OCI-LY3 (cell line): ENCODE measurements at regions not wholly inside any gene's neighbourhood (a gene's known extent, or its start where the extent isn't known, plus 50 kb on each side); places are given as distances from the start of the nearest gene placed in this dataset.

Experiments used
- H2AFZ ChIP-seq: fragments of 200-600, 300-600 bp; shearing (Covaris generic); 2 replicates; pipeline ENCODE4 v1.6.0; 2014; ENCODE audit warnings: antibody characterized with exemption, low read depth, low read length
- H3K27ac ChIP-seq: fragments of 200-600, 300-600 bp; sonication (generic); 2 replicates; pipeline ENCODE4 v1.5.1; 2014; ENCODE audit warnings: mild to moderate bottlenecking, low read length, moderate library complexity, mixed read lengths
- H3K27me3 ChIP-seq: fragments of 200-600, 300-600 bp; sonication (generic); 2 replicates; pipeline ENCODE4 v1.6.1; 2014; ENCODE audit warnings: low read depth, low read length, mixed read lengths
- H3K36me3 ChIP-seq: fragments of 200-600, 300-600 bp; sonication (generic); replicated peaks from 2 replicates; pipeline ENCODE3; 2014; ENCODE audit warnings: low read depth, low read length, mixed read lengths
- H3K4me1 ChIP-seq: fragments of 300-600, 200-600 bp; sonication (generic); 2 replicates; pipeline ENCODE4 v1.6.1; 2014; ENCODE audit warnings: low read length, mixed read lengths
- H3K4me2 ChIP-seq: fragments of 200-600, 300-600 bp; sonication (generic); 2 replicates; pipeline ENCODE4 v1.6.1; 2014; ENCODE audit warnings: low read length, mixed read lengths
- H3K4me3 ChIP-seq: fragments of 300-600, 200-600 bp; sonication (generic); 2 replicates; pipeline ENCODE4 v1.5.1; 2014; ENCODE audit warnings: antibody characterized with exemption, mild to moderate bottlenecking, low read length, moderate library complexity
- H3K79me2 ChIP-seq: fragments of 300-600, 200-600 bp; shearing (Covaris generic); 2 replicates; pipeline ENCODE4 v1.6.1; 2014; ENCODE audit warnings: mild to moderate bottlenecking, low read length, mixed read lengths
- H3K9ac ChIP-seq: fragments of 300-600, 200-600 bp; shearing (Covaris generic); 2 replicates; pipeline ENCODE4 v1.6.0; 2014; ENCODE audit warnings: mild to moderate bottlenecking, low read length, moderate library complexity
- H3K9me3 ChIP-seq: fragments of 200-600, 300-600 bp; shearing (Covaris generic); 2 replicates; pipeline ENCODE4 v1.6.1; 2014; ENCODE audit warnings: low read length, mixed read lengths; ENCODE audit not compliant: insufficient read depth
- H4K20me1 ChIP-seq: fragments of 200-600, 300-600 bp; sonication (generic); 2 replicates; pipeline ENCODE4 v1.6.1; 2016; ENCODE audit warnings: low read length, mixed read lengths; ENCODE audit not compliant: insufficient read depth
- CTCF ChIP-seq: fragments of 200-600, 300-600 bp; sonication (generic); IDR thresholded peaks from 2 replicates; pipeline ENCODE4 v1.5.1; 2014; ENCODE audit warnings: antibody characterized with exemption, low read length, low read depth
- EZH2phosphoT487 ChIP-seq: fragments of 200-600 bp; shearing (Covaris generic); IDR thresholded peaks from 2 replicates; pipeline ENCODE4 v1.6.1; 2018; ENCODE audit warnings: antibody characterized with exemption, mixed run types, low read depth

DNA sequence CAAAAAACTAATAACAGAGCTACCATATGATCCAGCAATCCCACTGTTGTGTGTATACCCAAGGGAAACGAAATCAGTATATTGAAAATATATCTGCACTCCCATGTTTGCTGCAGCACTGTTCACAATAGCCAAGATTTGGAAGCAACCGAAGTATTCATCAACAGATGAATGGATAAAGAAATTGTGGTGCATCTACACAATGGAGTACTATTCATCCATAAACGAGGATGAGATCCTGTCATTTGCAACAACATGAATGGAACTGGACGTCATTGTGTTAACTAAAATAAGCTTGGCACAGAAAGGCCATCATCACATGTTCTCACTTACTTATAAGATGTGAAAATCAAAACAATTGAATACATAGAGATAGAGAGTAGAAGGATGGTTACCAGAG, 402.1 kb downstream of the KCTD8 start:
- Histone ChIP-seq H3K36me3 (no peaks in the 10 kb centered on the region), H4K20me1 (no peaks in the 10 kb centered on the region), H3K4me1 (peaks cover 8% of the 10 kb centered on the region), H3K4me3 (no peak overlapping the region), H2AFZ (no peak overlapping the region), H3K9ac (no peak overlapping the region), H3K27me3 (no peaks in the 10 kb centered on the region), H3K4me2 (no peak overlapping the region), H3K79me2 (no peaks in the 10 kb centered on the region), H3K9me3 (no peaks in the 10 kb centered on the region), H3K27ac (no peak overlapping the region)
- no peak for TF ChIP-seq CTCF
- no peak for TF ChIP-seq EZH2phosphoT487

GRCh38 chr4:44056721-44057151, 391.9 kb downstream of the KCTD8 start:
- no peak overlapping the region for H3K4me2 ChIP-seq
- no peaks in the 10 kb centered on the region for H3K27me3 ChIP-seq
- no peak overlapping the region for H3K27ac ChIP-seq
- no peak for TF ChIP-seq EZH2phosphoT487
- no peak for TF ChIP-seq CTCF
- peaks cover 13% of the 10 kb centered on the region; the same call in 1 of the 2 replicates for H3K4me1 ChIP-seq
- no peaks in the 10 kb centered on the region for H3K9me3 ChIP-seq
- no peaks in the 10 kb centered on the region for H3K79me2 ChIP-seq
- no peak overlapping the region for H3K9ac ChIP-seq
- no peak overlapping the region for H2AFZ ChIP-seq
- no peaks in the 10 kb centered on the region for H3K36me3 ChIP-seq
- H3K4me3 ChIP-seq = no peak overlapping the region
- no peaks in the 10 kb centered on the region for H4K20me1 ChIP-seq

DNA sequence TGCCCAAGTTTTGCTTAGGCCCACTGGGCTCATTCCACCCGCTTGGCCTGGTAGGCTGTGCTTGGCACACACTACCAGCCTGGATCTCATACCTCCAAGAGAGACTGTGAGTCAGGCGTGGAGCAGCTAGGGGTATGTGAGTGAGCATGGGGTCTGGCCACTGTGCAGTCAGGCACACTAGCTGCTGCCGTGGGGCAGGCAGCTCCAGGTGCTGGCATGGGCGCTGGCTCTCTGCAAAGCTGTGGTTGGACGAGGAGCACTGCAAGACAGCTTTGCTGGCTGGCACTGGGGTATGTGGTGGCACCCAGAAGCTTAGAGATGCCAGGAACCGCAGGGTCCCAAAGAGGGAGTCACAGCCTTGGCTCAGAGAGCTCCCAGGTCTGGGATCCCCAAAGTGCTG, 377.8 kb downstream of the KCTD8 start:
- Histone ChIP-seq H3K27me3 (no peaks in the 10 kb centered on the region), H3K4me1 (peaks cover 9% of the 10 kb centered on the region), H2AFZ (no peak overlapping the region), H4K20me1 (no peaks in the 10 kb centered on the region), H3K9me3 (no peaks in the 10 kb centered on the region), H3K4me3 (no peak overlapping the region), H3K27ac (no peak overlapping the region), H3K4me2 (no peak overlapping the region), H3K79me2 (no peaks in the 10 kb centered on the region), H3K9ac (no peak overlapping the region), H3K36me3 (no peaks in the 10 kb centered on the region)
- TF ChIP-seq EZH2phosphoT487 (no peak), CTCF (no peak)

DNA sequence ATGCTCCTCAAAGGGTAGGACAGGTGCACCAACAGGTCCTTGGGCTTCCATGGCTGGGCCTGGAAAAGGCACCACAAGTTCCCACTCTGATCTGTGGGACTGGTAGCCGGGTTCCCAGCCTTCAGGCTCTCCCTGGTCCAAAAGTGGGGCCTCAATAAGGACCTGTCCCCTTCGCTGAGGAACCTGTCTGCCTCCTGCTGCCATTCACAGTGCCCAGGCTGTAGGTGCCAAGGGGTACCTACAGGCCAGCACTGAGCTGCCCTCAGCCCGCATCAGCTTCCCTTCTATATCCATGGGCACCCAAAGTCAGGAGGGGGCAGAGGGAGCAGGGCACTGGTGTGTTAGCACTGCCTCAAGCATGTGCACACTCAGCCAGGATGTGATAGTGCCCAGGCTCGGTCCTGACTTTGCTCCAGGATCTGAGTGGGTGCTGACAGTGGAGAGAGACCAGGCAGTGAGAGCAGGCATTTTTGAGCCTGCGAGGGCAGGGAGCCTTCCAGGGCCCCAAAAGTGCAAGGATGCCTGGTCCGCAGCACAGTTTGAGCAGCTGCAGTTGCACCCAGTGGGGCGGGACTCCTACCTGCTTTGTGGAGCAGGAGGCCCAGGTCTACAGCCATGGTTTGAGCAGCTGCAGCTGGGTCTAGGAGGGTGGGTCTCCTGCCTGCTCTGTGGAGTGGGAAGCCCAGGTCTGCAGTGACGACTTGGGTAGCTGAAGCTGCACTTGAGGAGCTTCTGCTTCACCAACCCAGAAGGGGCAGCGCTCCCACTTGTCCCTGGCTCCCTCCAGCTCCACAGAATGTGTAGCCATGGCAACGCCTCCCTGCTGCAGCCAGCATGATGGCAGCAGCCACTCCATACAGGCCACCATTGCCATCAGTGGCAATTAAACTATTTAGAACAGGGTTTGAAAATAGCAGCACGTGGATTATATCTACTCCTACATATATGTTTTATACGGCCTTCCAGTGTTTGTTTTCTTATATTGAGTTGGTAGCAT, 376.4 kb downstream of the KCTD8 start:
- no peaks in the 10 kb centered on the region for H3K4me1 ChIP-seq
- H3K4me3 ChIP-seq = no peak overlapping the region
- H3K27me3 ChIP-seq = no peaks in the 10 kb centered on the region
- TF ChIP-seq EZH2phosphoT487 (no peak), CTCF (no peak)
- no peaks in the 10 kb centered on the region for H3K79me2 ChIP-seq
- H3K27ac ChIP-seq = no peak overlapping the region
- H2AFZ ChIP-seq = no peak overlapping the region
- H3K36me3 ChIP-seq = no peaks in the 10 kb centered on the region
- no peaks in the 10 kb centered on the region for H4K20me1 ChIP-seq
- H3K4me2 ChIP-seq = no peak overlapping the region
- H3K9ac ChIP-seq = no peak overlapping the region
- H3K9me3 ChIP-seq = no peaks in the 10 kb centered on the region
